GM12878 (cell line): ENCODE measurements at regions not wholly inside any gene's neighbourhood (a gene's known extent, or its start where the extent isn't known, plus 50 kb on each side); places are given as distances from the start of the nearest gene placed in this dataset.

Source experiments
- ATAC-seq: fragments of 200-7000 bp; cut with Tn5 transposase; 3 replicates; pipeline ENCODE4 v1.9.1; 2020; ENCODE audit warnings: mild to moderate bottlenecking, moderate library complexity
- BruUV-seq: library from RNA; stranded (reverse); fragments of 400-500 nt; replicated peaks from 2 replicates; lab custom pipeline; 2021; lab: Mats Ljungman, UMichigan
- CTCF ChIA-PET: fragments of 300-600 bp; sonication (Branson Sonifier 250); formaldehyde crosslinking; extraction: SDS; loops from one replicate; lab custom pipeline; 2021; ENCODE audit warnings: inconsistent platforms; lab: Yijun Ruan, JAX
- POLR2A ChIA-PET: fragments of 350-600 bp; formaldehyde crosslinking; extraction: SDS; loops from one replicate; lab custom pipeline; 2021; ENCODE audit warnings: inconsistent platforms; lab: Charles Lee
- RAD21 ChIA-PET: fragments of 300-600 bp; sonication (Branson Sonifier 250); formaldehyde crosslinking; loops from one replicate; lab custom pipeline; 2023; ENCODE audit warnings: antibody characterized with exemption; ENCODE audit not compliant: unreplicated experiment; lab: Charles Lee
- SMC1A ChIA-PET: fragments of 300-600 bp; sonication (Branson Sonifier 250); formaldehyde crosslinking; loops from one replicate; lab custom pipeline; 2023; ENCODE audit not compliant: unreplicated experiment, uncharacterized antibody; lab: Charles Lee
- DNase-seq: peaks from one replicate; pipeline ENCODE4 v3.0.0-alpha.2; 2011; ENCODE audit warnings: low read depth, low spot score
- FAIRE-seq: peaks from 3 replicates; lab custom pipeline; 2011; peaks lifted over from hg19 to GRCh38; lab: Jason Lieb, UNC
- H2AFZ ChIP-seq: 2 replicates; pipeline ENCODE4 v1.6.0; 2011; ENCODE audit warnings: low read depth, low read length, control low read depth; ENCODE audit not compliant: control insufficient read depth
- H3K27ac ChIP-seq: 2 replicates; pipeline ENCODE4 v1.5.1; 2011; ENCODE audit warnings: control low read depth; ENCODE audit not compliant: control insufficient read depth, insufficient read depth
- H3K27me3 ChIP-seq, 2 experiments: replicated peaks in 1 of 2; 2 replicates each; pipeline versions ENCODE4 v1.6.0 to v1.6.1; 2011; ENCODE audit warnings: low read length in 1 of 2; ENCODE audit not compliant: control insufficient read depth in 2 of 2, insufficient read depth in 2 of 2
- H3K36me3 ChIP-seq, 2 experiments: 2 replicates each; pipeline ENCODE4 v1.5.1; 2011; ENCODE audit warnings: low read length in 1 of 2; ENCODE audit not compliant: control insufficient read depth in 2 of 2, insufficient read depth in 2 of 2
- H3K4me1 ChIP-seq: 2 replicates; pipeline ENCODE4 v1.6.1; 2011; ENCODE audit warnings: mild to moderate bottlenecking, low read length, moderate library complexity, mixed read lengths; ENCODE audit not compliant: control insufficient read depth, insufficient read depth
- H3K4me2 ChIP-seq: 2 replicates; pipeline ENCODE4 v1.6.0; 2011; ENCODE audit warnings: control low read depth; ENCODE audit not compliant: control insufficient read depth, insufficient read depth
- H3K4me3 ChIP-seq: fragments of 200-600 bp; sonication (generic); 2 replicates; pipeline ENCODE4 v1.5.1; 2016
- H3K79me2 ChIP-seq: 2 replicates; pipeline ENCODE4 v1.6.0; 2011; ENCODE audit warnings: low read length; ENCODE audit not compliant: control insufficient read depth, insufficient read depth
- H3K9ac ChIP-seq: 2 replicates; pipeline ENCODE4 v1.8.0; 2011; ENCODE audit warnings: low read length, control low read depth, mixed read lengths; ENCODE audit not compliant: control insufficient read depth, insufficient read depth
- H3K9me3 ChIP-seq: replicated peaks from 3 replicates; pipeline ENCODE4 v1.5.1; 2011; ENCODE audit warnings: mild to moderate bottlenecking, low read length; ENCODE audit not compliant: control insufficient read depth, insufficient read depth
- H4K20me1 ChIP-seq: 2 replicates; pipeline ENCODE4 v1.6.0; 2011; ENCODE audit not compliant: control insufficient read depth, insufficient read depth
- ATF7 ChIP-seq: fragments of 450-650 bp; IDR thresholded peaks from 2 replicates; pipeline ENCODE4 v1.6.1; 2016; ENCODE audit warnings: low read depth, mild to moderate bottlenecking
- BCL11A ChIP-seq: IDR thresholded peaks from 2 replicates; pipeline ENCODE4 v1.6.1; 2011; ENCODE audit warnings: low read depth, low read length
- BMI1 ChIP-seq: fragments of 450-650 bp; IDR thresholded peaks from 2 replicates; pipeline ENCODE4 v1.6.1; 2016; ENCODE audit warnings: mild to moderate bottlenecking, moderate library complexity, borderline replicate concordance
- EZH2 ChIP-seq: IDR thresholded peaks from 2 replicates; pipeline ENCODE4 v1.6.1; 2012; ENCODE audit warnings: low read depth, mild to moderate bottlenecking, control low read depth, inconsistent platforms, low read length, borderline replicate concordance; ENCODE audit not compliant: control insufficient read depth
- HDGF ChIP-seq: fragments of 450-650 bp; IDR thresholded peaks from 2 replicates; pipeline ENCODE4 v1.6.1; 2016; ENCODE audit warnings: antibody characterized with exemption
- IKZF2 ChIP-seq, 2 experiments: fragments of 450-650 bp; IDR thresholded peaks; 2 replicates each; pipeline ENCODE4 v1.6.1; 2017; ENCODE audit warnings: mild to moderate bottlenecking in 2 of 2, moderate library complexity in 2 of 2
- NR2C2 ChIP-seq: IDR thresholded peaks from 2 replicates; pipeline ENCODE4 v1.6.1; 2011; ENCODE audit warnings: borderline replicate concordance, low read depth; ENCODE audit not compliant: control insufficient read depth, insufficient read length
- RFX5 ChIP-seq: IDR thresholded peaks from 2 replicates; pipeline ENCODE4 v1.6.1; 2011; ENCODE audit warnings: low read depth, low read length, improper control_type of control experiment
- TAF1 ChIP-seq: IDR thresholded peaks from 2 replicates; pipeline ENCODE4 v1.6.1; 2011; ENCODE audit warnings: mild to moderate bottlenecking, low read depth, low read length, borderline replicate concordance
- TARDBP ChIP-seq: IDR thresholded peaks from 2 replicates; pipeline ENCODE4 v1.6.1; 2016; ENCODE audit warnings: borderline replicate concordance
- TBL1XR1 ChIP-seq: IDR thresholded peaks from 2 replicates; pipeline ENCODE4 v1.6.1; 2012; ENCODE audit warnings: low read depth, low read length, improper control_type of control experiment
- TCF3 ChIP-seq: IDR thresholded peaks from 2 replicates; pipeline ENCODE4 v1.6.1; 2012; ENCODE audit warnings: low read depth, mild to moderate bottlenecking, low read length, borderline replicate concordance; ENCODE audit not compliant: insufficient read depth
- ZZZ3 ChIP-seq: IDR thresholded peaks from 2 replicates; pipeline ENCODE4 v1.6.1; 2011; ENCODE audit warnings: low read depth; ENCODE audit not compliant: control insufficient read depth, insufficient read length
- WGBS: methylation state at CpG from one replicate; pipeline ENCODE4 v1.1.6; 2016; ENCODE audit warnings: low lambda C conversion rate; ENCODE audit not compliant: insufficient replicate concordance, insufficient coverage; ENCODE audit errors: missing lambda C conversion rate; 5-methylcytosine and 5-hydroxymethylcytosine counted together
- in situ Hi-C: fragments of 300-500 bp; cut with MboI; formaldehyde crosslinking; loops from 9 replicates; pipeline ENCODE4 v1.14.3; 2018; ENCODE audit warnings: mixed read lengths
- intact Hi-C: fragments of 100-400 bp; cut with micrococcal nuclease; formaldehyde crosslinking; loops from one replicate; pipeline ENCODE4 v1.14.2; 2022; ENCODE audit not compliant: unreplicated experiment
- TF ChIP-seq, protein P1 (sequence below), 3 experiments: IDR thresholded peaks in 2 of 3; conservative IDR thresholded peaks in 1 of 3; 2 replicates each; pipeline ENCODE4 v1.5.1; 2011; ENCODE audit warnings: low read depth in 3 of 3, low read length in 3 of 3, mild to moderate bottlenecking in 3 of 3, control low read depth in 2 of 3, moderate library complexity in 2 of 3, inconsistent platforms in 1 of 3, mixed read lengths in 1 of 3; ENCODE audit not compliant: control insufficient read depth in 2 of 3, insufficient read depth in 1 of 3; ENCODE audit errors: extremely low read depth in 1 of 3

- Histone ChIP-seq H3K4me3 (no peak overlapping the region), H3K4me2 (no peak overlapping the region), H4K20me1 (no peaks in the 10 kb centered on the region), H3K27me3 (no peaks in the 10 kb centered on the region), H3K36me3 (no peaks in the 10 kb centered on the region), H2AFZ (no peak overlapping the region), H3K79me2 (no peaks in the 10 kb centered on the region), H3K9me3 (no peaks in the 10 kb centered on the region), H3K27ac (no peak overlapping the region), H3K4me1 (no peaks in the 10 kb centered on the region), H3K9ac (no peak overlapping the region)
- ChIA-PET RAD21 (no interaction called here), CTCF (no interaction called here), POLR2A (no interaction called here), SMC1A (no interaction called here)
- 48% methylated on average over 1 of the region's 1 CpG for WGBS
- FAIRE-seq, result no peak
- no peak for TF ChIP-seq IKZF2 (IDR thresholded peaks at IDR 0.05)
- TF ChIP-seq BMI1, result no peak
- no peak for TF ChIP-seq TCF3
- TF ChIP-seq, protein P1, sequence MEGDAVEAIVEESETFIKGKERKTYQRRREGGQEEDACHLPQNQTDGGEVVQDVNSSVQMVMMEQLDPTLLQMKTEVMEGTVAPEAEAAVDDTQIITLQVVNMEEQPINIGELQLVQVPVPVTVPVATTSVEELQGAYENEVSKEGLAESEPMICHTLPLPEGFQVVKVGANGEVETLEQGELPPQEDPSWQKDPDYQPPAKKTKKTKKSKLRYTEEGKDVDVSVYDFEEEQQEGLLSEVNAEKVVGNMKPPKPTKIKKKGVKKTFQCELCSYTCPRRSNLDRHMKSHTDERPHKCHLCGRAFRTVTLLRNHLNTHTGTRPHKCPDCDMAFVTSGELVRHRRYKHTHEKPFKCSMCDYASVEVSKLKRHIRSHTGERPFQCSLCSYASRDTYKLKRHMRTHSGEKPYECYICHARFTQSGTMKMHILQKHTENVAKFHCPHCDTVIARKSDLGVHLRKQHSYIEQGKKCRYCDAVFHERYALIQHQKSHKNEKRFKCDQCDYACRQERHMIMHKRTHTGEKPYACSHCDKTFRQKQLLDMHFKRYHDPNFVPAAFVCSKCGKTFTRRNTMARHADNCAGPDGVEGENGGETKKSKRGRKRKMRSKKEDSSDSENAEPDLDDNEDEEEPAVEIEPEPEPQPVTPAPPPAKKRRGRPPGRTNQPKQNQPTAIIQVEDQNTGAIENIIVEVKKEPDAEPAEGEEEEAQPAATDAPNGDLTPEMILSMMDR (IDR thresholded peaks at IDR 0.05 in 2 of 3, conservative IDR thresholded peaks at IDR 0.05 in 1 of 3; ENCODE audit: control insufficient read depth in 2 of 3, extremely low read depth in 1 of 3, insufficient read depth in 1 of 3, low read depth in 3 of 3, low read length in 3 of 3), result no peak
- no peak for TF ChIP-seq HDGF
- TF ChIP-seq BCL11A, result no peak
- no peak for TF ChIP-seq TBL1XR1
- TF ChIP-seq TARDBP, result no peak
- TF ChIP-seq TAF1, result no peak
- no peak for TF ChIP-seq RFX5
- no peak for TF ChIP-seq ZZZ3
- no peak for TF ChIP-seq NR2C2
- no peak for TF ChIP-seq EZH2
- no peak for TF ChIP-seq ATF7
- in situ Hi-C loops, result no loop called here
- DNase-seq, result no peak
- no peak for ATAC-seq
- intact Hi-C loops, result no loop called here
- no TSS peak for BruUV-seq
Observed at GRCh38 chr11:41970681-41971080, 511.2 kb upstream of the LRRC4C start.
